H54 (cell line): ENCODE measurements at regions not wholly inside any gene's neighbourhood (a gene's known extent, or its start where the extent isn't known, plus 50 kb on each side); places are given as distances from the start of the nearest gene placed in this dataset.

Experiments
- DNase-seq: peaks from one replicate; pipeline ENCODE4 v3.0.0; 2011; ENCODE audit warnings: low spot score, mixed read lengths; ENCODE audit not compliant: insufficient read length
- FAIRE-seq: peaks from 3 replicates; lab custom pipeline; 2011; peaks lifted over from hg19 to GRCh38; lab: Jason Lieb, UNC
- POLR2A ChIP-seq: IDR thresholded peaks from 2 replicates; pipeline ENCODE4 v1.6.1; 2011; ENCODE audit warnings: low read depth, mild to moderate bottlenecking, low read length

DNA sequence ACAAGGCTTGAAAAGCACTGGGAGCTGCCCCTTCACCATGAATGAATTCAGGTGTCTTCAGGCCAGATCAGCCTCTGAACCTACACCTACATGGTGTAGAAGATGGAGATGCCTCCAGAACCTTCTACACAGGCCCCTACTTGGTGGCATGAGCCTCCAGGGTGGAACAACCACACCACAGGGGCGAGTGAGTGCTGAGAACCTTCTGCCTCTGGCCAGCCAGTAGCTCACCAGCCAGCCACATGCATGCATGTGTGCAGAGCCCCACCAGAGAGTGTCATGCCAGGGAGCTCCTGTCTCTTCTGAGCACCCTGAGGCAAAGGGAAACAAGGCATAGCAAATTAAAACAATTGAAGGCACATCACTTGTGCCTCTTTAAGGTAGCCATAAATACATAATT is 161.8 kb upstream of the TOPAZ1 start:
- no peak for TF ChIP-seq POLR2A
- FAIRE-seq (no peak), DNase-seq (no peak)

GRCh38 chr3:44080474-44081072 is 161.1 kb upstream of the TOPAZ1 start:
- no peak for TF ChIP-seq POLR2A
- DNase-seq (no peak), FAIRE-seq (no peak)

- DNase-seq: no peak
- FAIRE-seq: no peak
- TF ChIP-seq POLR2A: no peak
Observed at GRCh38 chr3:44090036-44090435, 151.7 kb upstream of the TOPAZ1 start.

GRCh38 chr3:44092497-44092896 is 149.2 kb upstream of the TOPAZ1 start:
- DNase-seq (no peak), FAIRE-seq (no peak)
- TF ChIP-seq POLR2A: no peak

GRCh38 chr3:44093531-44093930 is 148.2 kb upstream of the TOPAZ1 start:
- no peak for TF ChIP-seq POLR2A
- DNase-seq: no peak
- FAIRE-seq: no peak

DNA sequence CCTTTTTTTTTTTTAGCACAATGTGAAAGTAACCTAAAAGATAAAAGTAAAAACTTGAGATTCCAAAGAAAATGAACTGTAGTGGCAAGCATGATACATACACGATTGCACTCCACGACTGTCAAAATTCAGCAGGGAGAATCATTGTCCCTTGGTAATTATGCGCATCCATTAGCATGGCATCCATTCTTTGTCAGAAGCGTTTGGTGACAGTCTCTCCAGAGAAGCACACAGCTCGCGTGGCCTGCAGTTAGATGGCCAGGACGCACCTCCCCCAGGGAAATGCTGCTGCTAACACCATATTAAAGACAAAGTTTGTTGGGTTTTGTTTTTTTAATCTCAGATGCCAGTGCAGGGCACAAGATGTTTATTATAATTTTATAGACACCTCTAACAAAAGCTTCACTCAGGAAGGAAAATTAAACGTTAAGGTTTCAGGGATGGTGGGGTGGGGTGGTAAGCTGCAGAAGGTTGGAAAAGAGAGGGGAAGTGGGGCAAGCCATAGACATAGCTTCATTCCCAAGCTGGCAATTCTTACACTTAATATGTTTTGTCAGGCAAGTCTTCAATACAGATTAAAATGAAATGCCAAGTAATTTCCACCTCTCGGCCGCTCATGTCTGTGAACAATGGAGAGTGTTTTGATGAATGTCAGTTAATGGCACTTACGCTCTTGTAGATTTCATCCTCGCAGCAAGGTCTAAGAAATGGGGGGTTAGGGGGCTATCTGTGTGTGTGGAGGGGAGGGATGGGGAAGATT is 142.8 kb upstream of the TOPAZ1 start:
- FAIRE-seq: no peak

GRCh38 chr3:44099566-44100297 is 142.0 kb upstream of the TOPAZ1 start:
- TF ChIP-seq POLR2A: no peak
- DNase-seq: no peak
- no peak for FAIRE-seq

More for the DNA sequence above, 142.8 kb upstream of the TOPAZ1 start:
- TF ChIP-seq POLR2A: no peak
- DNase-seq: no peak

GRCh38 chr3:44100298-44100695 is 141.4 kb upstream of the TOPAZ1 start:
- DNase-seq (no peak), FAIRE-seq (no peak)
- no peak for TF ChIP-seq POLR2A

GRCh38 chr3:44104043-44104442 is 137.6 kb upstream of the TOPAZ1 start:
- TF ChIP-seq POLR2A: no peak
- FAIRE-seq: no peak
- no peak for DNase-seq

DNA sequence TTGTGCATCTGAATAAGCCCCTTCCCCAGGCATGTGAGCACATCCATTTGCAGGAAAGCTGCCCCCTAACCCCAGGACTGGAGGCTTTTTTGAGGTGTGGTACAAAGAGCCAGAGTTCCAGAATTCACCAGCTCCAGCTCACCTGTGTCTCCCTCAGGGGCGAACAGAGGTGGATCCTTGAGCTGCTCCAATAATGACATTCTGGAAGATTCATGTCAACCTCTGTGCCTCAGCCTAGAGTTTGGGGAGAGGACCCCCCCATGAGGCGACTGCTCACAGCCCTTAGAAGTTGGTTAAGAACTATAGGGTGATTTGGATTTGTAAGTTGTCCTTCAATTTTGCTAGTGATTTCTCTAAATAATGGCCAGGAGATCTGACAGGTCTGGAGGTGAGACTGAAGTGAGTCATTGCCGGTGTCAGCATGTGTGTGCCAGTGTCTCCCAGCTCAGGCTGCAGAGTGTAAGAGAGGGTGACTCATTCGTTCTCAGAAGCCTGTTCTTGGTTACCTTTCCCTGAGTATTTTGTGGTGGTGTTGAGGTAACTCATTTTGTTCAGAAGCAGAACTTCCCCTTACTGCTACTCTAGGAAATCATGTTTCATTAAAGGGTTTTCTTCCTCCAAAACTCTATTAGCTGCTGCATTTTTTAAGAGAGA is 136.9 kb upstream of the TOPAZ1 start:
- peak; percentile 84 for DNase-seq
- no peak for TF ChIP-seq POLR2A
- peak; percentile 75 for FAIRE-seq

- TF ChIP-seq POLR2A: no peak
- DNase-seq: no peak
- no peak for FAIRE-seq
Observed at GRCh38 chr3:44105571-44105970, 136.1 kb upstream of the TOPAZ1 start.

DNA sequence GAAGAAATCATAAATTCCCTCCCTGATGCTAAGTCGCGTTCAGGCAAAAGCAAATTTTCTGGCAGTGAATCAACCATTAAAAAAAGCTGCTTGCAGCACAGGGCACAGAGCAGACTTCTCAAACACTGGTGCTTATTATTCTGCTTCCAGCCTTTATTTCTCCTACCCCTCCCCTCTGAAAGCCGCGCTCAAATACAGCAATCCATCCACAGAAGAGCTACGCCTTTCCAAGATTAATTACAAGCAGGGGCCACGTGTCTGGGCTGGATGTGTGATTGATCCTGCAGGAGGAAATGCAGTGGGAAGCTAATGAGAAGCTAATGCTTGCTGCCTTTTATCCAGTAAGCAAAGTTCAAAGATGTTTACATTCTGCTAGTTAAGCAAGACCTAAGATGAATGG is 134.9 kb upstream of the TOPAZ1 start:
- DNase-seq (no peak), FAIRE-seq (no peak)
- no peak for TF ChIP-seq POLR2A

DNA sequence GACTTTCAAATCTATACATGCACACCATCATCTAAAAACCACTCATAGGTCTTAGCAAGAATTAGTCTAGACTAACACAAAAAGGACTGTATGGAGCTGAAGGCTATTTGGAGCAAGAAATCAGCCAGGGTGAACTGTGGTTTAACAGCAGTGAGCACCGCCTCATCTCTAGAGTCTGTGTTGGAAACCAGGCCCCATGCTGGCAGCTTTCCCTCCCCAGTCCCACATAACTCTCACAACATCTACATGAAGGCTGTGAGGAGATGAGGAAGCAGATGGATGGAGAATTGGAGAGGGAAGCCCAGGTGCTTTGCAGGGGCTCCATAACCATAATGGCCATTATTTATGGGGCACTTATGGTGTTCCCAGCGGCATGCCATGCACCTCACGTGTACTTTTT is 133.2 kb upstream of the TOPAZ1 start:
- DNase-seq: no peak
- no peak for TF ChIP-seq POLR2A
- FAIRE-seq: no peak

GRCh38 chr3:44109771-44110361 is 131.8 kb upstream of the TOPAZ1 start:
- FAIRE-seq: no peak
- TF ChIP-seq POLR2A: no peak
- DNase-seq: no peak

GRCh38 chr3:44110648-44111047 is 131.0 kb upstream of the TOPAZ1 start:
- no peak for FAIRE-seq
- TF ChIP-seq POLR2A: no peak
- no peak for DNase-seq
